T-helper 1 cell treated with Interleukin-12 subunit alpha and Interleukin-12 subunit beta and Interleukin-4 antibody, amounts not matched to agents 30 μg/mL and 1 μg/mL, for 36 hours (primary cell): ENCODE measurements at regions not wholly inside any gene's neighbourhood (a gene's known extent, or its start where the extent isn't known, plus 50 kb on each side); places are given as distances from the start of the nearest gene placed in this dataset.

ENCODE experiments used
- H3K27ac Mint-ChIP-seq: one replicate; pipeline ENCODE4 v1.8.0; 2021; ENCODE audit warnings: mild to moderate bottlenecking, mixed read lengths
- H3K27me3 Mint-ChIP-seq: one replicate; pipeline ENCODE4 v1.8.0; 2021; ENCODE audit warnings: low read depth, mixed read lengths
- H3K36me3 Mint-ChIP-seq: one replicate; pipeline ENCODE4 v1.8.0; 2021; ENCODE audit warnings: low read depth, mixed read lengths
- H3K4me1 Mint-ChIP-seq: one replicate; pipeline ENCODE4 v1.8.0; 2021; ENCODE audit warnings: low read depth, mixed read lengths
- H3K4me3 Mint-ChIP-seq: one replicate; pipeline ENCODE4 v1.8.0; 2021; ENCODE audit warnings: mild to moderate bottlenecking, moderate library complexity, mixed read lengths
- H3K9me3 Mint-ChIP-seq: one replicate; pipeline ENCODE4 v1.8.0; 2021; ENCODE audit warnings: mixed read lengths

GRCh38 chr6:14258117-14258516 is 140.5 kb downstream of the CD83 start:
- peaks cover 14% of the 10 kb centered on the region for H3K9me3 Mint-ChIP-seq

GRCh38 chr6:14258695-14259593 is 141.4 kb downstream of the CD83 start:
- peaks cover 17% of the 10 kb centered on the region for H3K9me3 Mint-ChIP-seq
- no peaks in the 10 kb centered on the region for H3K27me3 Mint-ChIP-seq
- peaks cover 4% of the 10 kb centered on the region for H3K4me1 Mint-ChIP-seq
- H3K27ac Mint-ChIP-seq = no peak overlapping the region
- H3K36me3 Mint-ChIP-seq = peaks cover 1% of the 10 kb centered on the region
- H3K4me3 Mint-ChIP-seq = no peak overlapping the region

More at GRCh38 chr6:14258117-14258516, 140.5 kb downstream of the CD83 start:
- Mint-ChIP-seq H3K27ac (no peak overlapping the region), H3K36me3 (peaks cover 1% of the 10 kb centered on the region), H3K4me1 (peaks cover 4% of the 10 kb centered on the region), H3K4me3 (no peak overlapping the region), H3K27me3 (no peaks in the 10 kb centered on the region)

GRCh38 chr6:14259594-14260152 is 142.1 kb downstream of the CD83 start:
- Mint-ChIP-seq H3K9me3 (peaks cover 20% of the 10 kb centered on the region), H3K4me1 (peaks cover 1% of the 10 kb centered on the region), H3K27me3 (no peaks in the 10 kb centered on the region), H3K4me3 (no peak overlapping the region), H3K27ac (no peak overlapping the region), H3K36me3 (peaks cover 1% of the 10 kb centered on the region)

GRCh38 chr6:14260839-14261238 is 143.3 kb downstream of the CD83 start:
- no peaks in the 10 kb centered on the region for H3K27me3 Mint-ChIP-seq

GRCh38 chr6:14263881-14264424 is 146.4 kb downstream of the CD83 start:
- Mint-ChIP-seq H3K27ac (no peak overlapping the region), H3K36me3 (peaks cover 1% of the 10 kb centered on the region), H3K27me3 (no peaks in the 10 kb centered on the region), H3K9me3 (peaks cover 19% of the 10 kb centered on the region), H3K4me1 (peaks cover 2% of the 10 kb centered on the region), H3K4me3 (no peak overlapping the region)

More at GRCh38 chr6:14260839-14261238, 143.3 kb downstream of the CD83 start:
- no peak overlapping the region for H3K27ac Mint-ChIP-seq
- H3K36me3 Mint-ChIP-seq = peaks cover 1% of the 10 kb centered on the region
- H3K4me1 Mint-ChIP-seq = peaks cover 2% of the 10 kb centered on the region
- peaks cover 19% of the 10 kb centered on the region for H3K9me3 Mint-ChIP-seq
- no peak overlapping the region for H3K4me3 Mint-ChIP-seq

GRCh38 chr6:14265049-14266021 is 147.8 kb downstream of the CD83 start:
- Mint-ChIP-seq H3K27ac (no peak overlapping the region), H3K9me3 (peaks cover 19% of the 10 kb centered on the region), H3K36me3 (peaks cover 1% of the 10 kb centered on the region), H3K4me3 (no peak overlapping the region), H3K27me3 (no peaks in the 10 kb centered on the region), H3K4me1 (peaks cover 10% of the 10 kb centered on the region)

GRCh38 chr6:14266266-14266665 is 148.7 kb downstream of the CD83 start:
- Mint-ChIP-seq H3K9me3 (peaks cover 12% of the 10 kb centered on the region), H3K4me1 (peaks cover 19% of the 10 kb centered on the region), H3K27me3 (no peaks in the 10 kb centered on the region), H3K27ac (no peak overlapping the region), H3K36me3 (peaks cover 1% of the 10 kb centered on the region), H3K4me3 (no peak overlapping the region)

GRCh38 chr6:14267885-14268660 is 150.5 kb downstream of the CD83 start:
- H3K4me1 Mint-ChIP-seq = peaks cover 28% of the 10 kb centered on the region

GRCh38 chr6:14269436-14269835 is 151.9 kb downstream of the CD83 start:
- Mint-ChIP-seq H3K4me1 (peaks cover 29% of the 10 kb centered on the region), H3K9me3 (peaks cover 10% of the 10 kb centered on the region), H3K36me3 (peaks cover 10% of the 10 kb centered on the region), H3K27me3 (no peaks in the 10 kb centered on the region), H3K27ac (peak overlapping the region; percentile 45), H3K4me3 (no peak overlapping the region)

More at GRCh38 chr6:14267885-14268660, 150.5 kb downstream of the CD83 start:
- Mint-ChIP-seq H3K27ac (no peak overlapping the region), H3K4me3 (no peak overlapping the region), H3K36me3 (peaks cover 8% of the 10 kb centered on the region), H3K9me3 (peaks cover 17% of the 10 kb centered on the region), H3K27me3 (no peaks in the 10 kb centered on the region)

- Mint-ChIP-seq H3K27ac (peak overlapping the region; percentile 93), H3K4me3 (no peak overlapping the region), H3K4me1 (peaks cover 33% of the 10 kb centered on the region), H3K9me3 (peaks cover 10% of the 10 kb centered on the region), H3K27me3 (no peaks in the 10 kb centered on the region), H3K36me3 (peaks cover 10% of the 10 kb centered on the region)
Measured at GRCh38 chr6:14270142-14270893, 152.7 kb downstream of the CD83 start.

- Mint-ChIP-seq H3K9me3 (peaks cover 10% of the 10 kb centered on the region), H3K27ac (peak overlapping the region; percentile 93), H3K36me3 (peaks cover 10% of the 10 kb centered on the region), H3K4me1 (peaks cover 40% of the 10 kb centered on the region), H3K4me3 (peak overlapping the region; percentile 58), H3K27me3 (no peaks in the 10 kb centered on the region)
Measured at GRCh38 chr6:14270925-14271788, 153.6 kb downstream of the CD83 start.
